NCI-H446 (cell line): ENCODE measurements at regions not wholly inside any gene's neighbourhood (a gene's known extent, or its start where the extent isn't known, plus 50 kb on each side); places are given as distances from the start of the nearest gene placed in this dataset.

Source experiments
- DNase-seq, 2 experiments: peaks; one replicate each; lab custom pipeline; 2025; lab: John Stamatoyannopoulos, UW

DNA sequence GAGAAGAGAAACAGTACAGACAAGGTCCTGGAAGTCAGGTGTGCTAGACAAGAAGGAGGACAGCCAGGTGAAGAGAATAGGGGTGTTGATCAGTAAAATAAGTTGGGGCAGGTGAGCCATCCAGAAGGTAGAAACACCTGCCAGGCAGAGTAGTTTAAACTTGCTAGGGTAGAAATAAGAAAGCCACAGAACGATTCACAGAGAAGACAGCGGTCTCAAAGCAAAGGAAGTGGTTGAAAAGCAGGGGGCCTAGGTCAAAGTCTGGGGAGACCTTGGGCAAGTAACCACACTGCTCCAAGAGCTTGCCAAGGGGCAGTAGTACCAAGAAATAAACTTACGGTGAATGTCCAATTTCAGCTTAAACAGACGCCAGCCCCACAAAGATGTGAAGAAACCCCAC, 116.6 kb upstream of the PROX1 start:
- no peak for DNase-seq

DNA sequence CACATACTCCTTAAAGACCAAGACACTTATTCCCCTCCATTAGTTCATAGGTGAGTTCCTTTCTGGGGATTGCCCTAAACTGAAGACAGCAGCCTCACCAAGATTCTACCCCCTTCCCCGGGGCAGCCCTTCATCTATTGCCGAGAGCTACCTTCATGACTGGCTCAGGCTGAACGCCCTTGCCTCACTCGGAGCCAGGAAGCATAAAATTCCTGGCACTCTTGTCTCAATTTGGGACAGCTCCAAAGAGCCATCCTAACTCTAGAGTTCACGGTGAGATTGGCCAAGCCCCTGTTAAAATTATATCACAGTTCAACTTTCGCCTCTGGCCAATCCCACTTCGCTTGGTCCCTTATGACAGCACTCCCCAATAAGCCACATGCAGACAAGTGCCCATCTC, 113.0 kb upstream of the PROX1 start:
- DNase-seq, result no peak

GRCh38 chr1:213876531-213876930, 111.2 kb upstream of the PROX1 start:
- DNase-seq, result no peak

DNA sequence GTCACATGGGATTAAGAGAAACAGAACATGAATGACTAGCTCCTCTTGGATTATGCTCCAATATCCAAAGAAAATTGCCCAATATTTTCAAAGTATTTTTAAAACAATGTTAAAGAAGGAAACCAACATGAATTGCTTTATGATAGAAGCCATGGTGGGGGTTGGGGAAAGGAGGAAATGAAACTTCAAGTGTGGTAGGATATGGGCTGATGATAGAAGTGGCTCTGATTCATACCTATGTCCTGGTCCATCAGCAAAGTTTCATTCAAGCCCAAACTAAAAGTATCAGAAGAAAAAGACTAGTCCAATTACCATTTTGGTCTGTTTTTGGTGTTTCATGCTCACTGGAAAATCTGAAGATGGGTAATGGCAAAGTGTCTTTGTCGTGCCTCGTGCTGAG, 104.2 kb upstream of the PROX1 start:
- DNase-seq, result no peak

GRCh38 chr1:213884402-213884801, 103.4 kb upstream of the PROX1 start:
- no peak for DNase-seq

GRCh38 chr1:213884942-213885341, 102.8 kb upstream of the PROX1 start:
- DNase-seq, result no peak

DNA sequence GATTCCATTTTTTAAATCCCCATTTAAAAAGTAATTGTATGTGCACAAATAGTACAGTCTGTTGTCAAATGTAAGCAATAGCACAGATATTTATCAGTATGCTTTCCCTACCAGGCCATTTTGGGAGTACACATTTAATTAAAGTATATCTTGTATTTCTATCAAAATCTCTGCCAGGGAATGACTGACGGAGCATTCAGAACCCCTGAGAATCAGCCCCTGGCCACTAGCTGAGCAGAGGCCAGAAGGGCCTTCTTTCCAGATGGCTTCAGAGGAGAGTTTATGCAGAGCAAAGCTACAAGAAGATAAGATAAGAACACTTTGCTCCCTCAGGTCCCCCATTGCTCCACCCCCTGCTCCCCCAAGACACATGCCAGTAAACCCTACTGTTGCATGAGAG, 99.9 kb upstream of the PROX1 start:
- DNase-seq, result no peak

GRCh38 chr1:213891989-213892902, 95.5 kb upstream of the PROX1 start:
- no peak for DNase-seq

- no peak for DNase-seq
Observed at GRCh38 chr1:213898684-213899083, 89.1 kb upstream of the PROX1 start.

DNA sequence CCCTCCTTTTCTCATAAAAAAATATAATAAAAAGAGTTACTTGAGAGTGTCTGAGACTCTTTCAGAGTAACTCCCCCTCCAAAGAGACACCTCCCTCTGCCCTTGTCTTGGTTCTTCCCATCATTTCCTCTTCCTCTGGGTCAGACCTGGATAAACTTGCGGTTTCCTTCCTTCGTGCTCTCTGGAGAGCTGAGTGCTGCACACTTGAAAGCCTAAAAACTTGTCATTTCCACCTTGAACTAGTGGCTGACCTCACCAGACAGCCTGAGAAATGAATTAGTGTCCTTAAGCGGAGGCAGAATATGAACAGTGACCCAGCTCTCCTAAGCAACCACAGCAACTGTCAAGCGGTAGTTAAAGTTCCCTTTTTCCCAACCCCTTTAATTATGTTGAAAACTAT, 88.4 kb upstream of the PROX1 start:
- no peak for DNase-seq

DNA sequence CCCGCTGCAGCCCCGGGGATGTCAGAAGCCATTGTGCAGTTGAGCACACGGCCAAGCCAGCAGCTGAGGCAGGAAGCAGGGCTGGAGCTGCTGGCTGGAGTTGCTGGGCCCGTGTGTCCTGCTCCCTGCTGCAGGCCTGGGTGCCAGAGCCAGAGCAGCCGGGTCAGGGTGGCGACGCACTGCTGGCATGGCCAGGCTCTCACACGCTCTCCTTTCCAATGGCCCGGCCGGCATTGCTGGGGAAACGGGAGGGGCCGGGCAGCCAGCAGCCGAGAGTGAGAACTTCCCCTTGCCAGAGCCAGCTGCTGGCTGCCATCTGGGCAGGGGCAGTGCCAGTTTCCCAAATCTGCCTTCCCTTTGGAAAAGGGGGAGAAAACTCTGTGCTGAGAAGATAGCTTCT, 82.4 kb upstream of the PROX1 start:
- peak; percentile 41 to 77 for DNase-seq

GRCh38 chr1:213908521-213908920, 79.3 kb upstream of the PROX1 start:
- no peak for DNase-seq

GRCh38 chr1:213914392-213914791, 73.4 kb upstream of the PROX1 start:
- DNase-seq, result no peak

GRCh38 chr1:213921311-213921710, 66.5 kb upstream of the PROX1 start:
- no peak for DNase-seq

GRCh38 chr1:213921712-213922111, 66.1 kb upstream of the PROX1 start:
- no peak for DNase-seq

DNA sequence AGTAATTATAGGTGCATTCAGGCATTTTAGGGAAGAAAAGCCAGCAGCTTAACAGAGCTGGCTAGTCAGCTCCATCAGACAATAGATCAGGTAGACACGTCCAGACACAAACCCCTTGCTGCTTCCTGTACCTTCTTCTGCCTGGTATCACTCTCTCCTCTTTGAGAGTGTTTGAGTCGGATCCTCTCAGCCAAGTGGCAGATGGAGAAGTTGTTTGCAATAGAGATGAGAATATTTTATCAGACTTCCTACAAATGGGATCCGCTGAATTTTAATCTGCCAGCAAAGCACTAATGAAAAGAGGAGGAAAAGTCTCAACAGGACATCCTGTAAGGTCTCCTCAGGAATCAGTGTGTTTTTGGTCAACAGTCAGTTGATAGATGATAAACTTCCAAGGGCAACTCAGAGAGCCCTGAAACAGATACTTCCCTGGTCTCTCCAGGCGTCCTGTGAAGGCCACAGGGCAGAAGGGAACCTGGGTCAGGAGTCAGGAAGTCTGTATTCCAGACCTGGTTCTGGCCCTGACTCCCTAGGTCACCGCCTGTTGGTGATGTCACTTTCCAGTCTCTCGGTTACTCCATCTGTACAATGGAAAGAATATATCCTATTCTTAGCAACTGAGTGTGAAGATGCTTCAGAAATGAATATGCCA, 62.1 kb upstream of the PROX1 start:
- no peak for DNase-seq

DNA sequence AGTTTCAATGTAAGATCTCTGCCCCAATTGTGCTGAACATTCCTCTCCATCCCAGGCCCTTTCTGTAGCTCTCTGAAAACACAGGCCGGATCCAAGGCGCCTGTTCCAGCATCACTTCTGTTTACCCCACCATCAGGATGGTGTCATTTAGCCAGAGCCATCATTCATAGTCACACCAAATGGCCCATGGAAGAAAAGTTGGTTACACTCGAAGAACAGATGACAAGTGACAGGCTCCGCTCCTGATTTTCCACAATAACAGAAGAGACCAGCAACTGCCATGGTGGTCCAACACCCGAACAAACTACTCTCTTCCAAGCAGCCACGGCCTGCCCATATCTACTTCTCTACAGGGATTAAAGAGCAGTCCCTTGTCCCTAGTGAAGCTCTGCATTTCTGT, 59.9 kb upstream of the PROX1 start:
- no peak for DNase-seq

DNA sequence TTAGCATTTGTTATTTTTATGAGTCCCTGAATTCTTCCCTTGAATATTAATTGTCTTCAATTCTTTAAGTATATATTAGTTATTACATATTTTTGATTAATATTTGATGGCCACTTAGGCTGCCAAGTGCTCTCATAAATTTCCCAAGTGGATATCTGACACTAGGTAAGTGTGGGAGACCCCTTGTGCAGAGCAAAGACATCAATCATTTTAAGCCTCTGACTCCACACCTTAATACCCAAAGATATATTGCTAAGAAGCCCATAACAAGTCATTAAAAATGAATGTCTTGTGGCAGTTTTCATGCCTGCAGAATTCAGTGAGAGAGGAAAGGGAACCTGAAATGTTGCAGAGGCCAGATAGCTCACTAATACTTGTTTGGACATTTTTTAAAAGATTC, 58.4 kb upstream of the PROX1 start:
- DNase-seq, result no peak

DNA sequence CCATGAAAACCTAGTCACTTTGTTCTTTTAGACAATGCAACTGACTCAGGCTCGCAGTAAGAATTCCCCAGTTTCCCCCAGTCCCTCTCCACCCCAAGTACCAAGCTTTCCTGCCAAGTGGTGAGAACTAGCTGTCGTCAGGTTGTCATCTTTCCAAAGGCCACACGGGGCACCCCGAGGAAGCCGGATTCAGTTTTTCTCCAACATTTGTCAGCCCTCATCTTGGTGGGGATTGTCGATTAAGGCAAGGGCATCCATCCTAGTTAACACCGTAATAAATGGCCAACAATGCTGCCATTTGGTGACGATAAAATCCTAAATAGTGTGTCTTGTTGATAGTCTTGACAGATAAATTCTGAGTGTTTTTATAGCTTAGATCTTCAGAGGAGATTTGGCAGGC, 55.9 kb upstream of the PROX1 start:
- DNase-seq, result peak; percentile 24 to 53

- no peak for DNase-seq
Observed at GRCh38 chr1:213933336-213933735, 54.4 kb upstream of the PROX1 start.

GRCh38 chr1:213934649-213935048, 53.1 kb upstream of the PROX1 start:
- peak; percentile 10 to 76 for DNase-seq

DNA sequence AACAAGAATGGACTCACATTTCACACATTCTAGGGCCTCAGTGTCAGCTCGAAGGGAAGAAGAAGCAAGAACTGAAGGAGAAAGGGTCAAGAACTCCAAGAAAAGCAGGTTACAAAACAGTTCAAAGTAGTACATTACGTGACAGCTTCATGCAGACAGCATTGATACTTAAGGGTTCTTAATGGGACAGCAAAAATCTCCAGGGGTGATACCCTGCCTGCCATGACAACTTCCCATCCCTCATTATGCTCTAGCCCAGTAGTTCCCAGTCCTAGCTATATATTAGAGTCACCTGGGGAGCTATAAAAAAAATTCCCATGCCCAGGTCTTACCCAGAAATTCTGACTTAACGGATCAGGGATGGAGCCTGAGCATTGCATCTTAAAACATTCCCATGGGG, 51.2 kb upstream of the PROX1 start:
- DNase-seq, result no peak
